ENCODE measurements at regions not wholly inside any gene's neighbourhood (a gene's known extent, or its start where the extent isn't known, plus 50 kb on each side); places are given as distances from the start of the nearest gene placed in this dataset.
"Not testable (repeated sequence)": the region's sequence is repeated elsewhere in the genome, so short reads cannot be mapped to it uniquely, and the experiment has no call there.

DNA sequence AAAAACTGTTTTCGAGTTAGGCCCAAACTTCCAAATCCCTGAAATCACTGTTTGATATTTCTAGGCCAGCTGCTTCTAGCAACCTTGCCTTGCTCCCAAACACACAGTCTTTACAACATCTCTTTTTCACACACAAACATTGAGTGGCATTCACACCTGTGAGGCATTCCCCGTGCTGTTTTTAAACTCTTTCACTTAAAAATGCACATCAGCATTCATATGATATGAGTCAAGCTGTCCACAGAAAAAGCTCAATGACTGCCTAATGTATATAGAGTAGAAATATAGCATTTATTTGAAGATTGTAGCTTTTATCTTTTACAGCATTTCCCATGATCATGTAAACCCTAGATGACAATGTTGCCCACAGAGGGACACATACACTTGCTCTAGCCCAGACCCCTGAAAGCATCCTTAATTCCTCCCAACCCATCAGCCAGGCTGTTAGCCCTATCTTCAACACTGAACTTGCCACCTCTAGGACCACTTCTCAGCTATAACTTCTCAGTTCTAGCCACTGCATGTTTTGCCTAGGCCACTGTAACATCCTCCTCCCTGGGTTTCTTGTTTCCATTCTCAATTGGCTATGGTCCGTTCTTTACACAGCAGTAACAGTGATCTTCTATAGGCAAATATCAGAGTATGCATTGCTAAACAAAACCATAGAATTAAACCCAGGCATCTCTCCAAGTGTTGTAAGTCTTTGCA lies 782.6 kb downstream of the DIPK2A start:
- no peak for DNase-seq (ENCODE audit: low spot score)

DNA sequence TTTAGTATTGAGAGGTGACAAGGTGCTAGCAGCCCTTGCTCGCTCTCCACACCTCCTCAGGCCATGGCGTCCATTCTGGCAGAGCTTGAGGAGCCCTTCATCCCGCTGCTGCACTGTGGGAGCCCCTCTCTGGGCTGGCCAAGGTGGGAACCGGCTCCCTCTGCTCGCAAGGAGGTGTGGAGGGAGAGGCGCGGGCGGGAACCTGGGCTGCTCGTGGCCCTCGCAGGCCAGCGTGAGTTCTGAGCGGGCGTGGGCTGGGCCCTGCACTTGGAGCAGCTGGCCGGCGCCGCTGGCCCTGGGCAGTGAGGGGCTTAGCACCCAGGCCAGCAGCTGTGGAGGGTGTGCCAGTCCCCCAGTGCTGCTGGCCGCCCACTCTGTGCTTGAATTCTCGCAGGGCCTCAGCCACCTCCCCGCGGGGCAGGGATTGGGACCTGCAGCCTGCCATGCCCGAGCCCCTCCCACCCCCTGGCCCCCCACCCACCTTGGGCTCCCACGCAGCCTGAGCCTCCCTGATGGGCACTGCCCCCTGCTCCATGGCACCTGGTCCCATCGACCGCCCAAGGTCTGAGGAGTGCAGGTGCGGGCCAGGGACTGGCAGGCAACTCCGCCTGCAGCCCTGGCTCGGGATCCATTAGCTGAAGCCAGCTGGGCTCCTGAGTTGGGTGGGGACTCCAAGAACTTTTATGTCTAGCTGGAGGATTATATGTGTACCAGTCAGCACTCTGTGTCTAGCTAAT lies 785.2 kb downstream of the DIPK2A start:
- no peak for DNase-seq (ENCODE audit: low spot score)

DNA sequence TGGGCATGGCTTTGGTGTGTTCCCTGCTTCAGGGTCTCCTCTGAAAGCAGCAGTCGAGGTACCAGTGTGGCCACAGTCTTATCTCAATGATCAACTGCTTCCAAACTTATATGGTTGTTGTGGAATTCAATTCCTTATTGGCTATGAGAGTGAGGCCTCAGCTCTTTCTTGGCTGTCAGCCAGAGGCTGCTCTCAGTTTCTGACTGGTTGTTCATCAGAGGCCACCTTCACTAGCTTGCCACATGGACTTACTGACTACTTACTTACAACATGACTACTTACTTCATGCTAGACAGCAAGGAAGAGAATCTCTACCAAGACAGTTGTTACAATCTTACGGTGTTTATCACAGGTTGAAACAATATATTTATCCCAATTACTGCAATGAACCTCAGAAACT lies 789.2 kb downstream of the DIPK2A start:
- DNase-seq (ENCODE audit: low spot score) = no peak

GRCh38 chr3:144762091-144762490 lies 790.5 kb downstream of the DIPK2A start:
- no peak for DNase-seq (ENCODE audit: low spot score)

GRCh38 chr3:144763878-144764454 lies 792.3 kb downstream of the DIPK2A start:
- no peak for DNase-seq (ENCODE audit: low spot score)

DNA sequence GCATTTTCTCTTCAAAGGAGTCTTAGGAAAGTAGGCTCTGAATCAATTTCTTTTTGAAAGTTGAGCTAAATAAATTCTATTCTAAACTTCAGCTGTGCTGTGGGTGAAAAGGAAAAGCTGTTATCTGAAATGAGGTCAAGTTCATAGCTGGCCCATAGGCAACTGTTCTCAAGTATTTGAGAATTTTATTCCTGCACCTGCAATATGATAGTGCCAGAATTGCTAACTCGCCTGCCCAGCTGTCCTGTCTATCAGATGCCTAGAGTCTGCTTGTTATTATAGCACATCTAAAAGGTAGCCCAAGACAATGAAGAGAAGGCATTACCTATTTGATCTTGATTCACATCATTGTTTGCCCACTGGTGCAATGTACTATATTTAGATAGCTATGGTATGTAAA lies 798.7 kb downstream of the DIPK2A start:
- no peak for DNase-seq (ENCODE audit: low spot score)

DNA sequence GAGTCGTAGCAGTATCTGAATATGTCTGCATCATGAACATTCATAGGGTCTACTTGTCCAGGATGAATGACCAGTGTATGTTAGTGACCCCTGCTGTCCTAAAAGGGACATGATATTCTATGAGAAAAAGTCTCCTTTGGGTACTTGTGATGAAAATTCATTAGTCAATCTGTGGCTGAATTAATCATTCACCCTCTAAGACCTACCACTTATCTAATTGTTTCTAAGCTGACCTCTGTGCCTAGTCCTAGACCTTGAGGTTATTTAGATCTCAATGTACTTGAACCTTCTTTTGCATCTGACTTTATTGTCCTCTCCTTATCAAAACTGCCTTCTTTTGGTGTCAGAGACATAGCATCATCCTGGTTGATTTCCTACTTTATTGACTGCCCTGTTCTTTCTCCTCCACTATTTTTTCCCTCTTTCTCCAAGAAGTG lies 799.3 kb downstream of the DIPK2A start:
- DNase-seq (ENCODE audit: low spot score) = no peak

- no peak for DNase-seq (ENCODE audit: low spot score)
These were observed 799.8 kb downstream of the DIPK2A start for GRCh38 chr3:144771381-144771870.

GRCh38 chr3:144772372-144772771 lies 800.7 kb downstream of the DIPK2A start:
- no peak for DNase-seq (ENCODE audit: low spot score)

- DNase-seq (ENCODE audit: low spot score) = no peak
These were observed 801.7 kb downstream of the DIPK2A start for GRCh38 chr3:144773350-144773749.

DNA sequence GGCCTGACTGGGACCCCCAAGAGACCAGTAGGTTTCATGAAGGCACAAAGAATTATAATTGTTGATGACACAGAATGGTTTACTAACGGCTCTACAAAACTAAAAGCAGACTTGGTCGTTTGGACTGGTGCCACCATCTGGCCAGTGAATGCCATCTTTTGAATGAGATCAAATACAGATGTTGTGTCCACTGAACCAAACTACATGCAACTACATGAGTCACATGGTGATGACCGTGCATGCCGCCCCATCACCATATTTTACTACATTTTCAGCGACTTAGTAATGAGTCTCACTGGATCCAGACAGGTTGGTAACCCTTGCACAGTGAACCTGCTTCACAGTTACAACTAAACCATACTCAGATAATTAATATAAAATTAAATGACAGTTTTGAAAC lies 803.3 kb downstream of the DIPK2A start:
- no peak for DNase-seq (ENCODE audit: low spot score)

GRCh38 chr3:144775551-144775950 lies 803.9 kb downstream of the DIPK2A start:
- no peak for DNase-seq (ENCODE audit: low spot score)

DNA sequence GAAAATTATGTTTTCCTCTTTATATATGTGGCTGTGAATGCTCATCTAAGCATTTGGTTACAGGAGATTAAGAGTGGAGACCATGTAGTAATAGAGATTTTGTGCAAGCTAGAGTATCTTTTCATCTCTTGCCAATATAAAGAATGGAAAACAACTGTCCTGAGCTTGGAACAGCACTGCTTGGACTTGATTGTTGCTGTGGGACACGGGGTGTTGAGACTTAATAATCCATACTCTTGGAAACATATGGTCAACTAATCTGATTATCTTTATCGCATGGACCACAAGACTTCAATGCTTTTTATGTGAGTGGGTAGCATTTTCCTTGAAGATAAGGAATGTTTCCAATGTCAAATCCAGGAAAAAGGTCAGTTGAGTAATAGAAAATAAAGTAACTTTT lies 806.3 kb downstream of the DIPK2A start:
- no peak for DNase-seq (ENCODE audit: low spot score)

- no peak for DNase-seq (ENCODE audit: low spot score)
These were observed 819.4 kb downstream of the DIPK2A start for GRCh38 chr3:144791034-144791433.

DNA sequence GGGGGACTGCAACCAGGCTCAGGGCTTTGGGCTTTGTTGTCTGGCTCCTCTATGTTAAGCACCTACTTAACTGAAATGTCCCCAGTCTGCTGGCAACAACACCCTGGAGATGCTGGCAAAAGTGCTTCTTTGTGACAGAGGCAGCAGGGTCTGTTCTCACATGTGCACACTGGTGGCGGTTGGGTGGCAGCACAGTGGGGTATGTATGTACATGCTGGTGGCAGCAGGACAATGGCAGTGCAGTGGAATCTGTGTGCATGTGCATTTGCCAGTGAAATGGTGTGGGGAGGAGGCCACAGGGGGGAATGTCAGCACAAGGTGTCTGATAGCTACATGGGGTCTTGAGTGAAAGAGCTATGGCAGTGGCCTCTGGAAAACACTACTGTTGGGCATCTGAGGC lies 830.3 kb downstream of the DIPK2A start:
- DNase-seq (ENCODE audit: low spot score) = no peak

DNA sequence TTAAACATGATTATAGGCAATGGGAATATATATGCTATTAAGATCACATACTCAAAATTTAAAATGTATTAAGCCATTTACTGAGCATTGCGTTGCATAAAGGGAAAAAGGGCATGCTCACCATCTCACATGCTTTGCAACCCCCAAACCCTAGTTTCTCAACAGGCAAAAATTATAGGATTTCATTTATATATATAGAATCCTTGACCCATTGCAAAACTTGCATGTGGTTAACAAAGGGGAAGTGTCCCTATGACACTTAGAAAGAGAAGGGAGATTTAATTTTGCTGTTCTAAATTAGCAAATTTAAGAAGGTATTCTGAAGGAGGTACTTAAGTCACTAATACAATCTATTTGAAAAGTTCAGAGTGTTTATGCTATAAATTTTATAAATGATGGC lies 837.8 kb downstream of the DIPK2A start:
- DNase-seq (ENCODE audit: low spot score) = no peak

DNA sequence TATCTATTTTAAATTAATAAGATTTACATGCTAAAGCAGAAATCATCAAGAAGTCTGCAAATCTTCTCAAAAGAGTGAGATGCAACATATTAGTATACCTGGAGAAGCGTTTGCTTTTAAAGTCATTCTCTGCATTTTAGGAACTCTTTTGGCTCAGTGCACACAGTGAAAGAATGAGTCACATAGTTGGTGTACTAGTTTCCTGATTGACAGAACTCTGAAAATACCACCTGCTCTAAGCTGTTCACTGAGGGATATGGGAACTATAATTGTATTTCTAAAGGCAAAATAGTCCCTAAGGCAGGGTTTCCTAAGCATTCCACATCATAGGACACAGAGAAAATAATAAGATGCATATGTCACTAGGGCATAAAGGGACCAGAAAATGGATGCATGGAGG lies 838.5 kb downstream of the DIPK2A start:
- no peak for DNase-seq (ENCODE audit: low spot score)

DNA sequence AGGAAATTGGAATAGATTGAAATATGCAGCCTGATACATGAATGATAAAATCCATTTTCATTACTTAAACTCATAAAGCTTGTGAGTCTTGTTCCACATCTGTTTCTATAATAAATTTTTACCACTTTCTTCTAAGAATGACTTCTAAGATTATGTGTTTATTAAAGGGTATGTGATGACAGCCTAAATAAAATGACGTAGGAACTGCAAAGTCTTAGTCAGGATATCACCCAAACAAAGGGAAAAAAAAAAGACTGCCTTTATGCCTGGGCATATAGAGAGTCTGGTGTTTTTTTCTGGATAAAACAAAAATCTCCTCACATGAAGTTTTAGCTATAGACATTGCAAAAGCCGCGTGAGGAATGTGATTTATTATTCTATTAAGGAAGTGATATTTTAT lies 844.0 kb downstream of the DIPK2A start:
- DNase-seq (ENCODE audit: low spot score) = no peak

DNA sequence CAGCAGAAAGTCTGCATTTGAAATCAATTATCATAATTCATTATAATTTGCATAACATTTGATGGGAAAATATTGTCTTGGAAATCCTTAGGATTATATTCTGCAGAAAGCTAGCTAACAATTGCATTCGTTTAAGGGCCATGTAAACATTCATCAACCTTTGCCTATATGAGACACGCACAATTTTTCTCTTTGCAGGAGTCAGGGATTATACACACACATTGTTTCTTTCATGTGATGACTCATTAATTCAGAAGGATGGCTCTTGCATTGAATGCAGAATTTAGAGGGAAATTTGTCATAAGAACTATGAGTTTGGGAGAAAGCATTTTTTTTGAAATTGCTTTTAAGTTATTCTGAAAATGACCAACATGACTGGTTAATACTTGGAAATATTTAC lies 844.7 kb downstream of the DIPK2A start:
- DNase-seq (ENCODE audit: low spot score) = no peak

DNA sequence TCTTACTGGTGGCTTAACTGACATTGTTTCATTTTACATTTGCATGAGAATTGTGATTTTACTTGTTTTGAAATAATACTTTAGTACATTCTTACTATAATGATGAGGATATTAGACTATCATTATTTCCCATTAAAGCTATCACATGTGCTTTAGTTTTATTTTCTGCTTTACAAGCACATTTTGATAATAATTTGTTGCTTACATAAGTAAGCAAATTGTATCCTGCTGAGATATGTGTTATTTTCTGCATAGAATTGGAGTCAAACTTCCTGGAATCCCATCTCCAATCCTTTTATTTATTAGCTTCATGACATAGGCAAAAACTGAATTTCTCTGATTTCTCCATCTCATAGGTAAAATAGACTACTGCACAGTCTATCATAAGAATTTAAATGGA lies 847.4 kb downstream of the DIPK2A start:
- DNase-seq (ENCODE audit: low spot score) = no peak

DNA sequence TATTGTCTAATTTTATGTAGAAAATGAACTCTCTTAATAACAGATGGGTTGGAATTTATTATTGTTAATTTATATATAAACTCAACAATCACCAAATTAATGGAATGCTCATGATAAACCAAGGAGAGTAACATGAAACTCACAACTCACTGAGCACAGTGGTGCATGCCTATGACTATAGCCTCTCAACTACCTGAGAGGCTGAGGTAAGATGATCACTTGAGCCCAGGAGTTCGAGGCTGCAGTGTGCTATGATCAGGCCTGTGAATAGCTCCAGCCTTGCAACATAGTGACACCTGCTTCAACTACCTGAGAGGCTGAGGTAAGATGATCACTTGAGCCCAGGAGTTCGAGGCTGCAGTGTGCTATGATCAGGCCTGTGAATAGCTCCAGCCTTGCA lies 848.6 kb downstream of the DIPK2A start:
- DNase-seq (ENCODE audit: low spot score) = not testable (repeated sequence)

DNA sequence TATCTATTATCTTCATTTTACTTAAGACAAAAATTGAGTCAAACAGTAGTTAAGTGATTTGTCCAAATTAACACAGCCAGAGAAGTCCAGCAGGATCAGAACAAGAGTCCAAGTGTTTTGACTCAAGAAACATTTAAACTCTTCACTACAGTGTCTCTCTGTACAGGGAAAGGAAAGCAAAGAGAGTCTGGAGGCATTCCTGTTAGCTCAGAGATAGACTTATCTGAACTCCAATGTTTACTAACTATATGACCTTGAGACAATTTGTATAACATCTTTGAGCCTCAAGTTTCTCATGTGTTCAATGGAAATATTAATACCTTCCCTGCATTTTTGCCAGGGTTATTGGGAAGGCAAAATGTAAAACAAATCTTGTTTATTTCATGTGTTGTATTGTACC lies 849.1 kb downstream of the DIPK2A start:
- DNase-seq (ENCODE audit: low spot score) = no peak

DNA sequence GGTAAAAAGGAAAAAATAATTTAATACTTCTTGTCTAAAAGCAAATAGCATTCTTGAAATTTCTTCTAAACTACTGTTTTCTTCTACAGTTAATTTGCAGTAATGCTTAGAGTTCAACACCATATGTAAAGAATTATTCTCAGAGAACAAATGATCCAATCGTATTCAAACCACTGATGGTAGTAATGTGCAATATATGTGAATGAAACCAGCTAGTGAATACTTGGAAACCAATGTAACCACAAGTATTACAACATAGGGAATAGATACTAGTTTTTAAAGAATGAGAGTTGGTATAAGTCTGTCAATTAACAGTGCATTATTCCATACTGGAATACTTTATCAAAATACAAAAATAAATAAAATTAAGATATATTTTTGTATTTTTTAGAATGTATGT lies 850.0 kb downstream of the DIPK2A start:
- DNase-seq (ENCODE audit: low spot score) = no peak
